AG09309 (cell line): ENCODE measurements at regions not wholly inside any gene's neighbourhood (a gene's known extent, or its start where the extent isn't known, plus 50 kb on each side); places are given as distances from the start of the nearest gene placed in this dataset.

Source experiments
- DNase-seq: peaks from one replicate; pipeline ENCODE4 v3.0.0-alpha.2; 2010; ENCODE audit warnings: low read depth
- H3K4me3 ChIP-seq: 2 replicates; pipeline ENCODE4 v1.5.1; 2011; ENCODE audit warnings: mild to moderate bottlenecking, low read depth, low read length, moderate library complexity; ENCODE audit not compliant: control insufficient read depth
- TF ChIP-seq, protein P1 (sequence below): IDR thresholded peaks from 2 replicates; pipeline ENCODE4 v1.5.1; 2011; ENCODE audit warnings: mild to moderate bottlenecking, low read depth, low read length, inconsistent platforms; ENCODE audit not compliant: insufficient read depth, control insufficient read depth; ENCODE audit errors: missing control alignments

DNA sequence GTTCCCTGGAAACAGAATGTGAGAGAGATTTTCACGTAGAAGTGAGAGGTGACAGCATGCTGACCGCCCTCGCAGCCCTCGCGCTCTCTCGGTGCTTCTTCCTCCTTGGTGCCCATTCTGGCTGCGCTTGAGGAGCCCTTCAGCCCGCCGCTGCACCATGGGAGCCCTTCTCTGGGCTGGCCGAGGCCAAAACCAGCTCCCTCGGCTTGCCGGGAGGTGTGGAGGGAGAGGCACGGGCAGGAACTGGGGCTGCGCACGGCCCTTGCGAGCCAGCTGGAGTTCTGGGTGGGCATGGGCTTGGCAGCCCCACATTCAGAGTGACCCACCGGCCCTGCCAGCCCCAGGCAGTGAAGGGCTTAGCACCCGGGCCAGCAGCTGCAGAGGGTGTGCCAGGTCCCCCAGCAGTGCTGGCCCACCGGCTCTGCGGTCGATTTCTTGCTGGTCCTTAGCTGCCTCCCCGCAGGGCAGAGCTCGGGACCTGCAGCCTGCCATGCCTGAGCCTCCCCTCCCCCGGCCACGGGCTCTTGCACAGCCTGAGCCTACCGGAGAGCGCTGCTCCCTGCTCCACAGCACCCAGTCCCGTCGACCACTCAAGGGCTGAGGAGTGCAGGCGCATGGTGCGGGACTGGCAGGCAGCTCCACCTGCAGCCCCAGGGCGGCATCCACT, 888.7 kb upstream of the ZWINT start:
- TF ChIP-seq, protein P1, sequence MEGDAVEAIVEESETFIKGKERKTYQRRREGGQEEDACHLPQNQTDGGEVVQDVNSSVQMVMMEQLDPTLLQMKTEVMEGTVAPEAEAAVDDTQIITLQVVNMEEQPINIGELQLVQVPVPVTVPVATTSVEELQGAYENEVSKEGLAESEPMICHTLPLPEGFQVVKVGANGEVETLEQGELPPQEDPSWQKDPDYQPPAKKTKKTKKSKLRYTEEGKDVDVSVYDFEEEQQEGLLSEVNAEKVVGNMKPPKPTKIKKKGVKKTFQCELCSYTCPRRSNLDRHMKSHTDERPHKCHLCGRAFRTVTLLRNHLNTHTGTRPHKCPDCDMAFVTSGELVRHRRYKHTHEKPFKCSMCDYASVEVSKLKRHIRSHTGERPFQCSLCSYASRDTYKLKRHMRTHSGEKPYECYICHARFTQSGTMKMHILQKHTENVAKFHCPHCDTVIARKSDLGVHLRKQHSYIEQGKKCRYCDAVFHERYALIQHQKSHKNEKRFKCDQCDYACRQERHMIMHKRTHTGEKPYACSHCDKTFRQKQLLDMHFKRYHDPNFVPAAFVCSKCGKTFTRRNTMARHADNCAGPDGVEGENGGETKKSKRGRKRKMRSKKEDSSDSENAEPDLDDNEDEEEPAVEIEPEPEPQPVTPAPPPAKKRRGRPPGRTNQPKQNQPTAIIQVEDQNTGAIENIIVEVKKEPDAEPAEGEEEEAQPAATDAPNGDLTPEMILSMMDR: no peak
- DNase-seq: no peak
- no peak overlapping the region for H3K4me3 ChIP-seq

- no peak for DNase-seq
- TF ChIP-seq, protein P1: no peak
- H3K4me3 ChIP-seq: no peak overlapping the region
Observed at GRCh38 chr10:57247271-57247670, 886.2 kb upstream of the ZWINT start.

DNA sequence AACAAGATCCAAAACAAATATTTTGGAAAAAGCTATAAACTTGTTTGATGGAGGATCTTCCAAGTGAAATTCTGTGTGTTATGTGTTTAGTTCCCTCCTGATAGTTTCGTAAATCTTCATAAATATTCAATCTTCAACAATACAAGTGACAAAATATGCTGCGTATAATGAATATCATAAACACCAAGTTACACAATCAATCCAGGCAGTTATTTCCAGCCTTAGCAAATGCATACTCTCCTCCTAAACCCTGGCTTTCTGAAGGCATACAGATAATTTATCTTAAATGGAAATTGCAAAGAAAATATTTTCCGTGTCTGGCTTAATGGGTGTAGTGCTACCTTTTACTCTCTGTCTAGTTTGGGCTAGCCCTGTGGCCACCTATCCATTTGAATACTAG, 864.9 kb upstream of the ZWINT start:
- TF ChIP-seq, protein P1: no peak
- H3K4me3 ChIP-seq: no peak overlapping the region
- no peak for DNase-seq

DNA sequence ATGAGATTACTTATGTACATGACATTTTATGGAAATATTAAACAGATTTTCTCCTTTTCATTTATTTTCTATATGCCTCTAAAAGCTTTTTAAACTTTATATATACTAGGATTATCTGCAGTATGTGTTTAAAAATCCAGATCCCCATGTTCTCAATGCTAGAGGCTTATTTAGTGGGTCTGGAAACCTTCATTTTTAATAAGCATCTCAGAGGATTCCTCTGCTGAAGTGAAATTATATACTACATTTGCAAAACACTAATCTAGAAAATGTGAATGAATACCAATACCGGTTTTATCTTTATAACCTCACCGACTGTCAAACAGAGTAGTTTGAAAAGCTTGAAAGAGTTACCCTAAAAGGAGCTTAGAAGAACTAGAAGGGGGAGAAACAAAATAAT, 863.8 kb upstream of the ZWINT start:
- no peak for DNase-seq
- no peak overlapping the region for H3K4me3 ChIP-seq
- TF ChIP-seq, protein P1: no peak

- TF ChIP-seq, protein P1: no peak
- no peak for DNase-seq
- H3K4me3 ChIP-seq: no peak overlapping the region
Observed at GRCh38 chr10:57222603-57223002, 861.5 kb upstream of the ZWINT start.

GRCh38 chr10:57222129-57222528, 861.1 kb upstream of the ZWINT start:
- H3K4me3 ChIP-seq: no peak overlapping the region
- TF ChIP-seq, protein P1: no peak
- no peak for DNase-seq
